ENCODE measurements at regions not wholly inside any gene's neighbourhood (a gene's known extent, or its start where the extent isn't known, plus 50 kb on each side); places are given as distances from the start of the nearest gene placed in this dataset.

DNA sequence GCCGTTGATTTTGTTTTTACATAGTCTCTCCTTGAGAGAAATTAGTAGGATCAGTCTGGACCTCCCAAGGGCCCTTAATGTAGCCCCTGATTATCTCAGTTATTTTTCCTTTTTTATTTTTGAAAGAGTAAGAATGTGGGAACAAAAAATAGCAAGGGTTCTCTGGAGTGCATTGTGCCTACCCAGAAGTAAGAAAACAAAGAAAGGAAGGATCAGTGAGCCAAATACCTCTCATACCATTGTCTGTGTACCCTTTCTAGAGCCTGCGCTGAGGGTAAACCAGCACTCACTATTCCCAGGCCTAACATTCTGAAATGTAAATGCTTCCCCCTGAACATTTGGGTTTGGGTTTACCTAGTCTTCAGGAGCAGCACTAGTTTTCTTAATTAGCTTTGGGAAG lies 213.0 kb upstream of the TARS1 start:
- Histone ChIP-seq H2AFZ (ENCODE audit: low read depth, low read length) (no peak overlapping the region), H3K27me3 (ENCODE audit: low read depth, low read length) (no peaks in the 10 kb centered on the region), H3K4me3 (ENCODE audit: low read length) (no peak overlapping the region), H3K9ac (ENCODE audit: low read length) (no peak overlapping the region), H3K9me3 (ENCODE audit: insufficient read depth, low read length) (no peaks in the 10 kb centered on the region), H3K36me3 (replicated peaks; ENCODE audit: low read depth, low read length) (no peaks in the 10 kb centered on the region), H3K27ac (ENCODE audit: low read length) (no peak overlapping the region), H3K79me2 (ENCODE audit: low read length) (no peaks in the 10 kb centered on the region), H3K4me1 (ENCODE audit: low read length) (peaks cover 3% of the 10 kb centered on the region; the same call in 1 of the 2 replicates), H4K20me1 (ENCODE audit: insufficient read depth, low read length) (no peaks in the 10 kb centered on the region), H3K4me2 (ENCODE audit: low read length) (no peak overlapping the region)
- TF ChIP-seq, protein P1, sequence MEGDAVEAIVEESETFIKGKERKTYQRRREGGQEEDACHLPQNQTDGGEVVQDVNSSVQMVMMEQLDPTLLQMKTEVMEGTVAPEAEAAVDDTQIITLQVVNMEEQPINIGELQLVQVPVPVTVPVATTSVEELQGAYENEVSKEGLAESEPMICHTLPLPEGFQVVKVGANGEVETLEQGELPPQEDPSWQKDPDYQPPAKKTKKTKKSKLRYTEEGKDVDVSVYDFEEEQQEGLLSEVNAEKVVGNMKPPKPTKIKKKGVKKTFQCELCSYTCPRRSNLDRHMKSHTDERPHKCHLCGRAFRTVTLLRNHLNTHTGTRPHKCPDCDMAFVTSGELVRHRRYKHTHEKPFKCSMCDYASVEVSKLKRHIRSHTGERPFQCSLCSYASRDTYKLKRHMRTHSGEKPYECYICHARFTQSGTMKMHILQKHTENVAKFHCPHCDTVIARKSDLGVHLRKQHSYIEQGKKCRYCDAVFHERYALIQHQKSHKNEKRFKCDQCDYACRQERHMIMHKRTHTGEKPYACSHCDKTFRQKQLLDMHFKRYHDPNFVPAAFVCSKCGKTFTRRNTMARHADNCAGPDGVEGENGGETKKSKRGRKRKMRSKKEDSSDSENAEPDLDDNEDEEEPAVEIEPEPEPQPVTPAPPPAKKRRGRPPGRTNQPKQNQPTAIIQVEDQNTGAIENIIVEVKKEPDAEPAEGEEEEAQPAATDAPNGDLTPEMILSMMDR (IDR thresholded peaks at IDR 0.05; ENCODE audit: low read depth, low read length), result no peak
- no peak for TF ChIP-seq EZH2phosphoT487 (IDR thresholded peaks at IDR 0.05; ENCODE audit: low read depth)

DNA sequence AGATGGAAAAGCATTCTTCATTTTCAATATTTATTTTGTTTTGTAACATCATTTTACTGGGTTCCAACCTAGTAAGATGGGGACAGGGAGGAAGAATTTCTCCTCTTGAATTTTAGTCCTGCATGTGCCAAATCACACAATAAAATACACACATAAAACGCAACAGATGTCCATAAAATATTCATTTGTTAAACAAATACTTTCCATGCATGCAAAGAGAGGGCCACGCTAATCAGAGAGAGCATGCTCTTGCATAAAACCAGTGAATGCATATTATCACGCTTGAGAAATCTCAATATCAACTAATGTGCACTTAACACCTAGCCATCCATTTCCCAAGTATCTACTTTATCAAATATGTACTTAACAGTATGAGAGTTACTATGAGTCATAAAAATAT lies 212.6 kb upstream of the TARS1 start:
- no peak for TF ChIP-seq EZH2phosphoT487 (IDR thresholded peaks at IDR 0.05; ENCODE audit: low read depth)
- TF ChIP-seq, protein P1 (IDR thresholded peaks at IDR 0.05; ENCODE audit: low read depth, low read length), result no peak

DNA sequence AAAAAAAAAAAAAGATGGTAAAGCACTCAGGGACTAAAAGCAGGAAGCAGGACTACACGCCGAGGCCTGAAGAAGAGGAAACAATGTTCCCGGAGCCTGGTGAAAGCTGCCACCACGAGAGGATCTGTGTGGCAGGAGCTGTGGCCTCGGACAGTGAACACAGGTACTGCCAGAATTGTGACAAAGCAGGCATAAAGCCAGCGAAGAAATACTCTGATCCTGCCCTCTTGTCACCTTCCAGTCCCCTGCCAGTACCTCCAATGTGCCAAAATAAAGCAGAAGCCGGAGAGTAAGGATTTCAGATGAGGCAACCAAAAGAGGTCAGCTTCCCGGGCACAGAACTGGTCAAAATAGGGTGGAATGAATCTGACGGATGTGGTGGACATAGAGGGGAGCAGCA lies 211.5 kb upstream of the TARS1 start:
- no peaks in the 10 kb centered on the region for H3K9me3 ChIP-seq (ENCODE audit: insufficient read depth, low read length)
- no peaks in the 10 kb centered on the region for H3K27me3 ChIP-seq (ENCODE audit: low read depth, low read length)
- H3K4me1 ChIP-seq (ENCODE audit: low read length), result peaks cover 3% of the 10 kb centered on the region; the same call in 1 of the 2 replicates
- no peaks in the 10 kb centered on the region for H4K20me1 ChIP-seq (ENCODE audit: insufficient read depth, low read length)
- TF ChIP-seq, protein P1 (IDR thresholded peaks at IDR 0.05; ENCODE audit: low read depth, low read length), result no peak
- no peak for TF ChIP-seq EZH2phosphoT487 (IDR thresholded peaks at IDR 0.05; ENCODE audit: low read depth)
- no peak overlapping the region for H3K27ac ChIP-seq (ENCODE audit: low read length)
- no peak overlapping the region for H2AFZ ChIP-seq (ENCODE audit: low read depth, low read length)
- no peak overlapping the region for H3K4me3 ChIP-seq (ENCODE audit: low read length)
- no peak overlapping the region for H3K9ac ChIP-seq (ENCODE audit: low read length)
- H3K4me2 ChIP-seq (ENCODE audit: low read length), result no peak overlapping the region
- no peaks in the 10 kb centered on the region for H3K79me2 ChIP-seq (ENCODE audit: low read length)
- no peaks in the 10 kb centered on the region for H3K36me3 ChIP-seq (replicated peaks; ENCODE audit: low read depth, low read length)

More for the DNA sequence above, 212.6 kb upstream of the TARS1 start:
- Histone ChIP-seq H4K20me1 (ENCODE audit: insufficient read depth, low read length) (no peaks in the 10 kb centered on the region), H3K79me2 (ENCODE audit: low read length) (no peaks in the 10 kb centered on the region), H3K27me3 (ENCODE audit: low read depth, low read length) (no peaks in the 10 kb centered on the region), H3K36me3 (replicated peaks; ENCODE audit: low read depth, low read length) (no peaks in the 10 kb centered on the region), H2AFZ (ENCODE audit: low read depth, low read length) (no peak overlapping the region), H3K27ac (ENCODE audit: low read length) (no peak overlapping the region), H3K9me3 (ENCODE audit: insufficient read depth, low read length) (no peaks in the 10 kb centered on the region), H3K4me1 (ENCODE audit: low read length) (peaks cover 3% of the 10 kb centered on the region; the same call in 1 of the 2 replicates), H3K9ac (ENCODE audit: low read length) (no peak overlapping the region), H3K4me2 (ENCODE audit: low read length) (no peak overlapping the region), H3K4me3 (ENCODE audit: low read length) (no peak overlapping the region)

DNA sequence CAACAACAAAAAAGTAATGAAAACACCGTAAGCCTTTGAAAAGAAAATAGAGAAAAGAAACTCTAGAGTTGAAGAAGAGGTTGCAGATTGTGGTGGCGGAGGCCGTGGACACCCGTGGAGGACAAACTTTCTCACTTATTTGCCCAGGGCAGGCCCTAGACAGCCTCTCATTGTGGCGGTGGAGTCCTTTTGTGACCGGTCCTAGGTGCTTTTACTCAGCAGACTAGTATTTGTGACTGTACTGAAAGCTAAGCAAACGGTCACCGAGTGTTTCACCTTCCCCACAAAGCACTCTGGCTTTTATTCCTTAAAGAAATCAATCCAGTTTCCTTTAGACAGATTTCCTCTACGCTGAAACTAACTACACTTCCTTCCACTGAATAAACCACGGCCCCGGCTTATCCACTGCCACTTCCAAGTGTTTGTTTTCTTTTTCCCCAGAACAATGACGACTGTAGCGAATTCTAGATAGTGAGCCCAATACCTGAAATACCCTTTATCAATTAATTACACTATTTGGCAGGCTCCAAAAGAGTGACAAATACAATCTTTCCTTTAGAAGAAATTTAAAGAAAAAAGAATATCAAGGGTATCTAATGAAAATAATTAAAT lies 210.2 kb upstream of the TARS1 start:
- H3K4me3 ChIP-seq (ENCODE audit: low read length), result no peak overlapping the region
- H3K79me2 ChIP-seq (ENCODE audit: low read length), result no peaks in the 10 kb centered on the region
- peaks cover 6% of the 10 kb centered on the region for H3K4me1 ChIP-seq (ENCODE audit: low read length)
- no peak overlapping the region for H3K4me2 ChIP-seq (ENCODE audit: low read length)
- no peak overlapping the region for H2AFZ ChIP-seq (ENCODE audit: low read depth, low read length)
- TF ChIP-seq EZH2phosphoT487 (IDR thresholded peaks at IDR 0.05; ENCODE audit: low read depth), result no peak
- TF ChIP-seq, protein P1 (IDR thresholded peaks at IDR 0.05; ENCODE audit: low read depth, low read length), result no peak
- no peak overlapping the region for H3K27ac ChIP-seq (ENCODE audit: low read length)
- H3K27me3 ChIP-seq (ENCODE audit: low read depth, low read length), result no peaks in the 10 kb centered on the region
- H3K9ac ChIP-seq (ENCODE audit: low read length), result no peak overlapping the region
- H3K9me3 ChIP-seq (ENCODE audit: insufficient read depth, low read length), result no peaks in the 10 kb centered on the region
- H4K20me1 ChIP-seq (ENCODE audit: insufficient read depth, low read length), result no peaks in the 10 kb centered on the region
- no peaks in the 10 kb centered on the region for H3K36me3 ChIP-seq (replicated peaks; ENCODE audit: low read depth, low read length)
